Erythroblast (primary cell): ENCODE measurements at regions not wholly inside any gene's neighbourhood (a gene's known extent, or its start where the extent isn't known, plus 50 kb on each side); places are given as distances from the start of the nearest gene placed in this dataset.
"Not testable (repeated sequence)": the region's sequence is repeated elsewhere in the genome, so short reads cannot be mapped to it uniquely, and the experiment has no call there.

Experiments
- DNase-seq, 2 experiments: peaks; one replicate each; lab custom pipeline; 2025; lab: John Stamatoyannopoulos, UW
- GATA1 ChIP-seq: IDR thresholded peaks from 2 replicates; pipeline ENCODE4 v1.6.1; 2011; ENCODE audit warnings: low read depth, mild to moderate bottlenecking, control low read depth, low read length, moderate library complexity
- POLR2A ChIP-seq: IDR thresholded peaks from 2 replicates; pipeline ENCODE4 v1.6.1; 2011; ENCODE audit warnings: mild to moderate bottlenecking, low read length

DNA sequence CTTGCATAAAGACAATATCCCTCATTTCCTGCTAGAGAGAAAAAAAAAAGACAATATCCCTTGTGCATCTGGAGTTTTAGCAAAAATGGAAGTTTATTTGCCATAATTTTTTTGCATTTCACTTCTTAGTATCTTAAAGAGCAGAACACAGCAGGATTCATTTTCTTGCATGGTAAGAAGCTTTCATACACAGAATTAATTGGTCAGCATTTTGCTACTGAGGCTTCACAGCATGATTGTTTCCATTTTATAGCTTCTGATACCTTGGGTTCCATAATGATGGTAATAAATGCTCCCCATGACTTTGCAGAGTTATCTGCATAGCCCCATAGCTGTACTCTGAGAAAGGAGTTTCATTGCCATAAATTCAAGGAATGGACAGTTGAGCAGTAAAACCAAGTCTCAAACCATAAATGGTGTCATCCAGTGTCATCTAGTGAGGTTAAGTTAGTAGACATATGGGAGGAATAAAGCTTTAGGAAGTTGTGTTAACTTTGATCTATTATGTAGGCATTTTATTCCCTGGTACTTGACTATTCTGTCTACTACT is 88.8 kb upstream of the PLD5 start:
- no peak for TF ChIP-seq GATA1
- TF ChIP-seq POLR2A = no peak
- no peak for DNase-seq

DNA sequence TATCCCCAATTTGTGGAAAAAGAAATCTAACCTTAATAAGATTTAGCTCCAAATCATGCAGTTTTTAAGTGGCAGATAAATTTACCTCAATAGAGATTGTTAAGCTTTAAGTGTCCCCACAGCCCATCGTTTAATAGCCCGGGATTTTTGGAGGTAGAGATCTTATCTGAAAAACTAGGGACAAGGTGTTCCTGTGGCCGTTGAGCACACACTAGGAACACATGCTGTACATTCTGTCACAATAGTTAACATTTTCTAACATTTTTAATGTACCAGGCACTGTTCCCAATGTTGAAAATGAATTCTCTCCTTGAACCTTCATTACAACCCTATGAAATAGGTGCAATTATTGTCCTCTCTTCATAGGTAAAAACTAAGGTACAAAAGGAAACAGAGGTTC is 85.7 kb upstream of the PLD5 start:
- DNase-seq = no peak
- TF ChIP-seq POLR2A = no peak
- no peak for TF ChIP-seq GATA1

DNA sequence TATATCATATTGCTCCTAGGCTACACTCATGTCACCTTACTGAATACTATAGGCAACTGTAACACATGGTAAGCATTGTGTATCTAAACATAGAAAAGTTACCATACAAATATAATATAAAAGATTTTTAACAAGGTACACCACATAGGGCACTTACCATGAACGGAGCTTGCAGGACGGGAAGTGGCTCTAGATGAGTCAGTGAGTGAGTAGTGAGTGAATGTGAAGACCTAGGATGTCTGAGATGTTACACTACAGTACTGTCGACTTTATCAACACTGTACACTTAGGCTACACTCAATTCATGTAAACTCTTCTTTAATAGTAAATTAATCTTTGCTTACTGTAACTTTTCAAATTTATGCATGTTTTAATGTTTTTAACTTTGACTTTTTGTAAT is 81.0 kb upstream of the PLD5 start:
- no peak for DNase-seq
- TF ChIP-seq GATA1 (no peak), POLR2A (no peak)

DNA sequence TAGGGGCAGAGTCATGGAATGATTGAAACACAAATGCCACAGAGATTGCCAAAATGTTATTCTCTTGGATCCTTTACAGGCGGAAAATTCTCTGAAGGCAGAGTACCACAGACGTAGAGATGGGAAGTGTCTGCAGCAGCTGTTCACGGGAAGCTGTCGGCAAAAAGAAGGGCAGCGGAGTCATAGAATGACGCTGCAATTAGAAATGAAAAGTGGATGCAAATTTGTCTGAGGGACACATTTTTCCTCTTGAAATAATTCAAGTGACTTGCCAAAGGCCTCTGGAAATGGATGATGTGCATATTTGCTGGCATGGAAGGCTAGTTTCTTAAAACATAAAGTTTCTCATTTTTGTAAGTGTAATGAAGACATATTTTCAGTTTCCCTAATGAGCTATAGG is 77.5 kb upstream of the PLD5 start:
- no peak for TF ChIP-seq GATA1
- TF ChIP-seq POLR2A = no peak
- no peak for DNase-seq

DNA sequence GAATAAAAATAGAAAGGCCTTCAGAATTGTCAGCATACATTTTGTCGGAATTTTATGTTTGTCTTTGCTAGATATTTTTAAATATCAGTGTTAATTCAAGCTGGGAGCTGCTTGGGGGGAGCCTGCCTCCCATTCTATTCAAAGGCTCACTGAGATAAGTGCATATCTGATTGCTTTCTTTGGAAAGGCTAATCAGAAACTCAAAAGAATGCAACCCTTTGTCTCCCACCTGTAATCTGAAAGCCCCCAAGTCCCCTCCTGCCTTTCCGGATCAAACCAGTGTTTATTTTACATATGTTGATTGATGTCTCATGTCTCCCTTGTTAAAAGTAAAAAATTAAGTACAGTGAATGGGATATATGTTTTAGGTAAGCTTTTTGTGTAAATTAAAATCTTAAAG is 69.3 kb upstream of the PLD5 start:
- not testable (repeated sequence) for DNase-seq

DNA sequence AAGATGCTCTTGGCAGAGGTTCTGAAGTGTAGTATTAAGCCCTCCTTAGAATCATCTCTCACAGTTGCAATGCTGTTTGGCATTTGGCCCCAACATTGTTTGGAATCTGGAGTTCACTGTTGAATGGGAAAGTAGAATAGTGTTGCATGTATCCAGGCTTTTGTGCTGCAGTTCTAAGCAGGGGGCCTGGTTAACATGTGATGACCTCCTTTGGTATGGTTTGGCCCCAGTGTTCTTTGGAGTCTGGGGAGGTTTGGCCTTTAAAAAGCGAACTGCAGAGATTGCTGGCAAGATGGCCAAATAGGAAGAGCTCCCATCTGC is 61.8 kb upstream of the PLD5 start:
- TF ChIP-seq GATA1 (no peak), POLR2A (no peak)
- no peak for DNase-seq

DNA sequence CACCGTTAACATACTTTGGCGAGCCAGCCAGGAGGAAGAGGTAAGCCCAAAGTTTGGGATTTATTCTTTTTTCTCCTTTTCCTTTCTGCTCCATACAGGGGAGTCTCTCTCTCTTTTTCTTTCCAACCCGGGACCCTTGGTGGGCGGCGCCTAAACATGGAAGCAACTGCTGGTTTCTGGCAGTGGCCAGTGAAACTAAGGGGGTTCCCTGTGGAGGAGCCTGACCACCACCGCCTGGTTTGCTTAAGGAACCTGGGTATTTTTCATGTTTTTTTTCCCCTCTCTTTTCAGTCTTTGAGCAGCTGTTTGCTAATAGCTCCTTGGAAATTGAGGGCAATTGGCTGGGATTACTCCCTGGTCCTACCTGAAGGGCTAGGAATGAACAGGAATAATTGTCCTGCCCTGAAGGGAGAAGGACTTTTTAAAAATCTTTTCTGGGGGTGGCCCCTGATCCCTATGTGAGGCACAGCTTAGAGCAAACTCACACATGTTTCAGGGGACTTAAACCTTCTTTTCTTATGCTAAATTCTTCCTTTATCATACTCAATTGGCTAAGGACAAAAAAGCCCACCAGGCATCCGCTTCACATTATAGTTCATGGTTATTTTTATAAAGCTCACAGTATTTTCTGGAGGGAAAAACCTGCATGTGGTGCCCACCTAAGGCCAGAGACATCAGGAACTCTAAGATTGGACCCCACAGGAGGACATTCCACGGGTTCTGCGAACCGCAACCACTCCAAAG is 61.3 kb upstream of the PLD5 start:
- no peak for TF ChIP-seq POLR2A
- no peak for TF ChIP-seq GATA1
- no peak for DNase-seq

DNA sequence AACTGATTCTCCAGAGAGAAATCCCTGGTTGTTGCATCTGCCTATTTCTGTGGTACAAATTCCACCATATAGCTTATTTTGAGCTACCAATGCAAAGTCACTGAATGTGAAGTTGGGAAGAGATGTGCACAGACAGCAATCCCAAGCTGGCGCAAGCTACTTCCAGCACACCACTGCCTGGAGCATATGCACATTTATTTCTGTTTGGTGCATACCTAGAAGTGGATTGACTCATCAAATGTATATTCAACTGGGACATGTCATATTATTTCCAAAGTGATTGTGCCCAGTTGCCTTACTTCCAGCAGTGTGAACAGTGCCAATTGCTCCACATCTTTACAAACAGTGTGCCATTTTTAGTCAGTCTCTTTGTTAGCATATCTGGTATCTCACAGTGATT is 58.2 kb upstream of the PLD5 start:
- no peak for DNase-seq
- TF ChIP-seq POLR2A (no peak), GATA1 (no peak)

DNA sequence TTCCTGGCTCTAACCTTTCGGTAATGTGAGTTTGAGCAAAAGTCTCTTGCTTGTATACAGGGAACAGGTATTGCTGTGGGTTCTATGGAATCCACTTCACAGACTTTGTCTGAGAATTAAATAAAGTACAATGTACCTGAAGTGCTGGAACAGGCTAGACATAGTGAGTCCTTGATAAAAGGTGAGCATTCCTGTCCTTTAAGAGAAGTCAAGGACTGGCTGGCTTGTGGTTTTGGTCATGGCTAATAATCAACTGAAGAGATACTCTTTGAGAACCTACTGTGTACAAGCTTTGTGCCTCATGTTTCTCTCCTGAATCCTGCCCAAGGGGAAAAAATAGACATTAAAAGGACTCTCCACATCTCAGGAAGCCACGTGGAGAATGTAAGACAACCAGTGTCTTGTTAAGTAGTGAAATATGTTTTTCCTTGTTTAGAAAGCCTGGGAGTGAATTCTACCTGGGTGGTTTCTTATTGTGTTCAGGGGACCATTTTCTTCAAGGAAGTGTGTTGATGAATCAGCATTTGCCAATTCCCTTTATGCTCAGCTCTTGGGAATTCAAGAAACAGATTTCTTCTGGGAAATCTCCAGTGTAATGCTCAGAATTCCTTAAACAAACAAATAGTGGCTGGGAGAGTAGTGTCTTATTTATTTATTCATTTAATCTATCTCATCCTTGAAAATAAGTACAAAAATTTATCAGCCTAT is 55.2 kb upstream of the PLD5 start:
- no peak for DNase-seq

More for the DNA sequence above, 55.2 kb upstream of the PLD5 start:
- TF ChIP-seq GATA1 = no peak
- TF ChIP-seq POLR2A = no peak
